Testis (tissue), 2 donors: ENCODE measurements at regions not wholly inside any gene's neighbourhood (a gene's known extent, or its start where the extent isn't known, plus 50 kb on each side); places are given as distances from the start of the nearest gene placed in this dataset.

Experiments used
- DNase-seq: peaks from one replicate; pipeline ENCODE4 v3.0.0-alpha.2; 2019
- H3K27ac ChIP-seq, 2 donors: fragments of 200-600 bp; sonication (generic); one replicate each; pipeline ENCODE4 v1.5.1; 2019
- H3K27me3 ChIP-seq: fragments of 200-600 bp; sonication (generic); one replicate; pipeline ENCODE4 v1.5.1; 2019
- H3K36me3 ChIP-seq: fragments of 200-600 bp; sonication (generic); one replicate; pipeline ENCODE4 v1.5.1; 2017; ENCODE audit warnings: low read depth; ENCODE audit errors: missing control alignments
- H3K4me1 ChIP-seq: fragments of 200-600 bp; sonication (generic); one replicate; pipeline ENCODE4 v1.5.1; 2019
- H3K4me3 ChIP-seq, 2 donors: fragments of 200-600 bp; sonication (generic); one replicate each; pipeline ENCODE4 v1.5.1; 2017 to 2019
- H3K9me3 ChIP-seq: fragments of 200-600 bp; sonication (generic); one replicate; pipeline ENCODE4 v1.5.1; 2017
- POLR2A ChIP-seq: fragments of 450-650 bp; IDR thresholded peaks from one replicate; pipeline ENCODE4 v1.6.1; 2017; ENCODE audit warnings: antibody characterized with exemption, mild to moderate bottlenecking, moderate library complexity
- WGBS, 2 donors: methylation state at CpG; one replicate each; pipeline ENCODE4 v1.1.5; 2018; 5-methylcytosine and 5-hydroxymethylcytosine counted together
- intact Hi-C: fragments of 100-400 bp; cut with DNase I; formaldehyde crosslinking; loops from one replicate; pipeline ENCODE4 v1.15.1; 2023; ENCODE audit warnings: low total_unique reads
- TF ChIP-seq, protein P1 (sequence below), 3 experiments: fragments of 450-650 bp in 2 of 3; fragments of 200-600 bp in 1 of 3; sonication (generic) in 1 of 3; IDR thresholded peaks; one replicate each; pipeline ENCODE4 v1.5.1; 2016 to 2019; ENCODE audit warnings: antibody characterized with exemption in 3 of 3, mild to moderate bottlenecking in 2 of 3, moderate library complexity in 1 of 3

DNA sequence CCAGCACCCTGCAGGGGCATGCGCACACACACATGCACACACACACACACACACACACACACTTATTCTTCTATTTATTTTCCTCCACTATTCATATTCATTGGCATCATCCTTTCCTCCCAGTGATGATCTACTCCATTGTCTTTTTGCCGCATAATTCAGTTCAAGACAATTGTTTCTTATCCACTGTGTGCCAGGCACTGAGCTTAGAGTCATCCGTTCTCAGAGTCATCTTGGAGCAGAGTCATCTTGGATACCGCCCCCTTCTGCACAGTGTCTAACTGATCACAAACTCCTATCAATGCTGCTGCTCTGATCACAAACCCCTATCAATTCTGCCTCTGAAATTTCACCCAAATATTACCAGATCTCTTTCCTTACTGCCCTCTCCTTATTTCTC is 102.8 kb upstream of the PROX1 start:
- WGBS, 2 donors = 91 to 92% methylated on average over 4 of the region's 4 CpGs
- intact Hi-C loops = no loop called here
- Histone ChIP-seq H3K27me3 (no peaks in the 10 kb centered on the region), H3K27ac (no peak overlapping the region), H3K4me1 (no peaks in the 10 kb centered on the region), H3K9me3 (no peaks in the 10 kb centered on the region), H3K4me3 (no peak overlapping the region), H3K36me3 (no peaks in the 10 kb centered on the region)
- no peak for TF ChIP-seq POLR2A
- TF ChIP-seq, protein P1, sequence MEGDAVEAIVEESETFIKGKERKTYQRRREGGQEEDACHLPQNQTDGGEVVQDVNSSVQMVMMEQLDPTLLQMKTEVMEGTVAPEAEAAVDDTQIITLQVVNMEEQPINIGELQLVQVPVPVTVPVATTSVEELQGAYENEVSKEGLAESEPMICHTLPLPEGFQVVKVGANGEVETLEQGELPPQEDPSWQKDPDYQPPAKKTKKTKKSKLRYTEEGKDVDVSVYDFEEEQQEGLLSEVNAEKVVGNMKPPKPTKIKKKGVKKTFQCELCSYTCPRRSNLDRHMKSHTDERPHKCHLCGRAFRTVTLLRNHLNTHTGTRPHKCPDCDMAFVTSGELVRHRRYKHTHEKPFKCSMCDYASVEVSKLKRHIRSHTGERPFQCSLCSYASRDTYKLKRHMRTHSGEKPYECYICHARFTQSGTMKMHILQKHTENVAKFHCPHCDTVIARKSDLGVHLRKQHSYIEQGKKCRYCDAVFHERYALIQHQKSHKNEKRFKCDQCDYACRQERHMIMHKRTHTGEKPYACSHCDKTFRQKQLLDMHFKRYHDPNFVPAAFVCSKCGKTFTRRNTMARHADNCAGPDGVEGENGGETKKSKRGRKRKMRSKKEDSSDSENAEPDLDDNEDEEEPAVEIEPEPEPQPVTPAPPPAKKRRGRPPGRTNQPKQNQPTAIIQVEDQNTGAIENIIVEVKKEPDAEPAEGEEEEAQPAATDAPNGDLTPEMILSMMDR (IDR thresholded peaks at IDR 0.05) = no peak
- no peak for DNase-seq

DNA sequence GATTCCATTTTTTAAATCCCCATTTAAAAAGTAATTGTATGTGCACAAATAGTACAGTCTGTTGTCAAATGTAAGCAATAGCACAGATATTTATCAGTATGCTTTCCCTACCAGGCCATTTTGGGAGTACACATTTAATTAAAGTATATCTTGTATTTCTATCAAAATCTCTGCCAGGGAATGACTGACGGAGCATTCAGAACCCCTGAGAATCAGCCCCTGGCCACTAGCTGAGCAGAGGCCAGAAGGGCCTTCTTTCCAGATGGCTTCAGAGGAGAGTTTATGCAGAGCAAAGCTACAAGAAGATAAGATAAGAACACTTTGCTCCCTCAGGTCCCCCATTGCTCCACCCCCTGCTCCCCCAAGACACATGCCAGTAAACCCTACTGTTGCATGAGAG is 99.9 kb upstream of the PROX1 start:
- H3K36me3 ChIP-seq = no peaks in the 10 kb centered on the region
- H3K4me1 ChIP-seq = no peaks in the 10 kb centered on the region
- no peak overlapping the region for H3K27ac ChIP-seq
- DNase-seq = no peak
- intact Hi-C loops = no loop called here
- H3K9me3 ChIP-seq = no peaks in the 10 kb centered on the region
- no peak overlapping the region for H3K4me3 ChIP-seq
- H3K27me3 ChIP-seq = no peaks in the 10 kb centered on the region
- WGBS, 2 donors = 81 to 89% methylated on average over 1 of the region's 1 CpG
- TF ChIP-seq, protein P1 (IDR thresholded peaks at IDR 0.05) = no peak
- no peak for TF ChIP-seq POLR2A

DNA sequence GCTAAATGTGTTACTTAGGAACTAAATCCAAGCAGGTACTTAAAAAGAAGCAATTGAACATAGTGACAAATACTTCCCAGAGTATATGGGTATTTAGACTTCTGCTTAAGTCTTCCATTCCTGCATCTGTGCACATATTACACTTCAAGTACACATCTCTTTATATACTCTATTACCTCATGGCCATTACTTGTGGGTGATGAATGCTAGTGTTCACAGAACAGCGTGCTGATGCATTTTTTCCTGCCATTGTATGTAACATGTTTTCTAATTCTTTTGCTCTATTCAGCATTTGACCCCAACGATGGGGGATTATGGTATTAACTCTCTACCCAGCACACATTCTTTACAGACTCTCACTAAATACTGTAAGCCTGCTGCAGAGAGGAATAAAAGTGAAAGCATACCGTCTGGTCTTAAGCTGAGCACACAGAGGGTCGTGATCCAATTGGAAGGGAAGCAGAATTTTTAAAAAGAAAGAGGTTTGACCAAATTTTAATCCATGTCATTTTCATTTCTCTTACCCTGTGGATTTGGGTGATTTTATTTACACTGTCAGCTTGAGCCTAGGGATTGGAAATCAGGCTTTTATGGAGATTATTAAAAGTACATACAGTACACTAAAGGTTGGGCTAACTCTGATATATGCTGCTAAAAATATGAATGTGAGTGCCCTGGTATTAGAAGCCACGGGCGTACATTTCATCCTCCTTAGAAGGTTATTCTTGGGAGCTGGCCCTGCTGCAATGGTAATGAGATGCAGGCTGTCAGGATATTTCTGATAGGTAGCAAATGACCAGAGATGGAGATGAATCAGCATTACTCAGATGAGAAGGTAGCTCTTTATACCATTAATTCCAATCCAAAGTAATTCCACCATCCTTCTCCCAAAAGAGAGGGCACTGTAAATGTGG is 95.5 kb upstream of the PROX1 start:
- no peak for DNase-seq
- no peak overlapping the region for H3K4me3 ChIP-seq
- TF ChIP-seq, protein P1 (IDR thresholded peaks at IDR 0.05) = no peak
- TF ChIP-seq POLR2A = no peak
- no peaks in the 10 kb centered on the region for H3K9me3 ChIP-seq
- no peaks in the 10 kb centered on the region for H3K36me3 ChIP-seq
- no peaks in the 10 kb centered on the region for H3K4me1 ChIP-seq
- 58 to 59% methylated on average over 6 of the region's 6 CpGs for WGBS, 2 donors
- no peak overlapping the region for H3K27ac ChIP-seq
- intact Hi-C loops = no loop called here
- H3K27me3 ChIP-seq = no peaks in the 10 kb centered on the region

DNA sequence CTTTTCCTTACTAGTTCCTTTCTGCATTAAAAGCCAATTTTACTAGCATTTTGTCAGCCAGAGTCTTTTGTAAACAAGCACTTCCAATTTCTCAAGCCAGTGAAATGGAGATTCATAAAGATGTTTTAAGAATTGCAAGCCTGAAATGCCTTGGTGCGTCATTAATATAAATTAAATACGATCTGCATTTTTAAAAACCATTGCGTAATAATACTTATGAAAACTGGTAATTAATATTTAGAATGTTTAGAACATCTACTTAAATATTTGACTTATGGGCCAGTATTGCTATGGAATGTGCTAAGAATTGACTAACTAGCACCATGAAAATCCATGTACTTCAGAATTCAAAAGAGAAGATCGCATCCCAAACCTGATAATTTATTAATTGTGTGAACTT is 89.1 kb upstream of the PROX1 start:
- Histone ChIP-seq H3K27me3 (no peaks in the 10 kb centered on the region), H3K36me3 (no peaks in the 10 kb centered on the region), H3K27ac (no peak overlapping the region), H3K4me3 (no peak overlapping the region), H3K9me3 (no peaks in the 10 kb centered on the region), H3K4me1 (no peaks in the 10 kb centered on the region)
- TF ChIP-seq, protein P1 (IDR thresholded peaks at IDR 0.05) = no peak
- no peak for TF ChIP-seq POLR2A
- intact Hi-C loops = no loop called here
- WGBS, 2 donors = 86 to 90% methylated on average over 4 of the region's 4 CpGs
- no peak for DNase-seq

DNA sequence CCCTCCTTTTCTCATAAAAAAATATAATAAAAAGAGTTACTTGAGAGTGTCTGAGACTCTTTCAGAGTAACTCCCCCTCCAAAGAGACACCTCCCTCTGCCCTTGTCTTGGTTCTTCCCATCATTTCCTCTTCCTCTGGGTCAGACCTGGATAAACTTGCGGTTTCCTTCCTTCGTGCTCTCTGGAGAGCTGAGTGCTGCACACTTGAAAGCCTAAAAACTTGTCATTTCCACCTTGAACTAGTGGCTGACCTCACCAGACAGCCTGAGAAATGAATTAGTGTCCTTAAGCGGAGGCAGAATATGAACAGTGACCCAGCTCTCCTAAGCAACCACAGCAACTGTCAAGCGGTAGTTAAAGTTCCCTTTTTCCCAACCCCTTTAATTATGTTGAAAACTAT is 88.4 kb upstream of the PROX1 start:
- H3K4me1 ChIP-seq = no peaks in the 10 kb centered on the region
- intact Hi-C loops = no loop called here
- H3K9me3 ChIP-seq = no peaks in the 10 kb centered on the region
- H3K4me3 ChIP-seq = no peak overlapping the region
- TF ChIP-seq POLR2A = no peak
- TF ChIP-seq, protein P1 (IDR thresholded peaks at IDR 0.05) = no peak
- no peaks in the 10 kb centered on the region for H3K27me3 ChIP-seq
- no peak for DNase-seq
- H3K36me3 ChIP-seq = no peaks in the 10 kb centered on the region
- H3K27ac ChIP-seq = no peak overlapping the region
- WGBS, 2 donors = 44 to 46% methylated on average over 4 of the region's 4 CpGs
